H9 (cell line): ENCODE measurements at regions not wholly inside any gene's neighbourhood (a gene's known extent, or its start where the extent isn't known, plus 50 kb on each side); places are given as distances from the start of the nearest gene placed in this dataset.

Experiments used
- DNase-seq: peaks from one replicate; pipeline ENCODE4 v3.0.0-alpha.2; 2017
- H2AFZ ChIP-seq: one replicate; pipeline ENCODE4 v1.6.1; 2013; ENCODE audit warnings: mild to moderate bottlenecking, low read length, control low read depth, moderate library complexity
- H2AK5ac ChIP-seq: 2 replicates; pipeline ENCODE4 v1.6.1; 2013; ENCODE audit warnings: low read length, control low read depth, mixed read lengths; ENCODE audit not compliant: insufficient read length
- H2BK120ac ChIP-seq: one replicate; pipeline ENCODE4 v1.6.1; 2013; ENCODE audit warnings: low read depth, mild to moderate bottlenecking, low read length, control low read depth, inconsistent platforms; ENCODE audit not compliant: poor library complexity, severe bottlenecking
- H2BK12ac ChIP-seq: 2 replicates; pipeline ENCODE4 v1.6.1; 2013; ENCODE audit warnings: low read length, control low read depth, mixed read lengths, low read depth; ENCODE audit not compliant: insufficient read length
- H2BK15ac ChIP-seq: 2 replicates; pipeline ENCODE4 v1.6.1; 2013; ENCODE audit warnings: low read depth, low read length, control low read depth
- H2BK20ac ChIP-seq: one replicate; pipeline ENCODE4 v1.6.1; 2013; ENCODE audit warnings: low read depth, mild to moderate bottlenecking, low read length, control low read depth, inconsistent platforms; ENCODE audit not compliant: poor library complexity, severe bottlenecking
- H2BK5ac ChIP-seq: 2 replicates; pipeline ENCODE4 v1.6.1; 2013; ENCODE audit warnings: low read length, control low read depth, mixed read lengths; ENCODE audit not compliant: insufficient read length
- H3K14ac ChIP-seq: 2 replicates; pipeline ENCODE4 v1.6.1; 2013; ENCODE audit warnings: low read length, control low read depth; ENCODE audit not compliant: insufficient read depth
- H3K18ac ChIP-seq: 2 replicates; pipeline ENCODE4 v1.6.1; 2013; ENCODE audit warnings: low read depth, mild to moderate bottlenecking, mixed read lengths, low read length, control low read depth; ENCODE audit not compliant: insufficient read length
- H3K23ac ChIP-seq: 2 replicates; pipeline ENCODE4 v1.6.1; 2013; ENCODE audit warnings: low read length, control low read depth, mixed read lengths, low read depth; ENCODE audit not compliant: insufficient read length
- H3K23me2 ChIP-seq: 2 replicates; pipeline ENCODE4 v1.6.1; 2013; ENCODE audit warnings: low read depth, mild to moderate bottlenecking, mixed read lengths, low read length, control low read depth; ENCODE audit not compliant: insufficient read length, poor library complexity, severe bottlenecking
- H3K27ac ChIP-seq: 2 replicates; pipeline ENCODE4 v1.5.1; 2013; ENCODE audit warnings: low read length, control low read depth, mixed read lengths, low read depth; ENCODE audit not compliant: insufficient read length
- H3K27me3 ChIP-seq: 2 replicates; pipeline ENCODE4 v1.6.1; 2013; ENCODE audit warnings: low read length, control low read depth, inconsistent platforms; ENCODE audit not compliant: insufficient read depth
- H3K4ac ChIP-seq: 2 replicates; pipeline ENCODE4 v1.6.1; 2013; ENCODE audit warnings: low read depth, mild to moderate bottlenecking, control low read depth, inconsistent platforms, low read length, moderate library complexity
- H3K4me1 ChIP-seq: 2 replicates; pipeline ENCODE4 v1.6.1; 2013; ENCODE audit warnings: low read length, control low read depth, inconsistent platforms; ENCODE audit not compliant: insufficient read depth
- H3K4me2 ChIP-seq: 2 replicates; pipeline ENCODE4 v1.6.1; 2013; ENCODE audit warnings: low read length, control low read depth, mixed read lengths; ENCODE audit not compliant: insufficient read length, insufficient read depth
- H3K56ac ChIP-seq: 2 replicates; pipeline ENCODE4 v1.6.1; 2013; ENCODE audit warnings: low read depth, mild to moderate bottlenecking, mixed read lengths, low read length, control low read depth; ENCODE audit not compliant: insufficient read length
- H3K79me1 ChIP-seq: 2 replicates; pipeline ENCODE4 v1.6.1; 2013; ENCODE audit warnings: low read depth, mild to moderate bottlenecking, moderate library complexity, low read length, control low read depth, inconsistent platforms; ENCODE audit not compliant: insufficient read depth, poor library complexity, severe bottlenecking
- H3K79me2 ChIP-seq: 2 replicates; pipeline ENCODE4 v1.6.1; 2013; ENCODE audit warnings: low read length, control low read depth, inconsistent platforms; ENCODE audit not compliant: insufficient read depth
- H3K9ac ChIP-seq: 2 replicates; pipeline ENCODE4 v1.6.1; 2013; ENCODE audit warnings: low read length, control low read depth, mixed read lengths; ENCODE audit not compliant: insufficient read length; ENCODE audit errors: extremely low read depth
- H3K9me3 ChIP-seq: one replicate; pipeline ENCODE4 v1.6.1; 2013; ENCODE audit warnings: low read depth, low read length, inconsistent platforms; ENCODE audit not compliant: control insufficient read depth
- H3T11ph ChIP-seq: one replicate; pipeline ENCODE4 v1.6.1; 2013; ENCODE audit warnings: mild to moderate bottlenecking, low read length, control low read depth, inconsistent platforms
- H4K20me1 ChIP-seq: one replicate; pipeline ENCODE4 v1.6.1; 2013; ENCODE audit not compliant: control insufficient read depth, insufficient read length, insufficient read depth
- H4K5ac ChIP-seq: 2 replicates; pipeline ENCODE4 v1.6.1; 2013; ENCODE audit warnings: low read depth, mild to moderate bottlenecking, mixed read lengths, low read length, control low read depth; ENCODE audit not compliant: insufficient read length
- H4K8ac ChIP-seq: replicated peaks from 2 replicates; pipeline ENCODE4 v1.6.1; 2013; ENCODE audit warnings: low read length, control low read depth, mixed read lengths, low read depth; ENCODE audit not compliant: insufficient read length
- H4K91ac ChIP-seq: 2 replicates; pipeline ENCODE4 v1.6.1; 2013; ENCODE audit warnings: low read depth, mild to moderate bottlenecking, moderate library complexity, mixed read lengths, low read length, control low read depth; ENCODE audit not compliant: insufficient read length
- H3K27ac Mint-ChIP-seq, 3 experiments: 2 replicates in 2 of 3; 3 replicates in 1 of 3; pipeline ENCODE4 v1.8.0; 2020 to 2021; ENCODE audit warnings: mixed read lengths in 3 of 3, mild to moderate bottlenecking in 1 of 3, moderate library complexity in 1 of 3
- H3K27me3 Mint-ChIP-seq: 2 replicates; pipeline ENCODE4 v1.8.0; 2021; ENCODE audit warnings: low read depth, mild to moderate bottlenecking, moderate library complexity, mixed read lengths
- H3K36me3 Mint-ChIP-seq, 3 experiments: 2 replicates in 2 of 3; 3 replicates in 1 of 3; pipeline ENCODE4 v1.8.0; 2020 to 2021; ENCODE audit warnings: low read depth in 3 of 3, mixed read lengths in 3 of 3; ENCODE audit not compliant: insufficient read depth in 1 of 3
- H3K4me1 Mint-ChIP-seq, 2 experiments: 2 replicates each; pipeline ENCODE4 v1.8.0; 2020; ENCODE audit warnings: mixed read lengths in 2 of 2
- H3K4me3 Mint-ChIP-seq, 2 experiments: 2 replicates in 1 of 2; 3 replicates in 1 of 2; pipeline ENCODE4 v1.8.0; 2020 to 2021; ENCODE audit warnings: mild to moderate bottlenecking in 2 of 2, mixed read lengths in 2 of 2, moderate library complexity in 1 of 2
- H3K9me3 Mint-ChIP-seq, 2 experiments: 2 replicates in 1 of 2; 3 replicates in 1 of 2; pipeline ENCODE4 v1.8.0; 2020; ENCODE audit warnings: mild to moderate bottlenecking in 2 of 2, mixed read lengths in 2 of 2, moderate library complexity in 1 of 2
- CTCF ChIP-seq: fragments of 200-600 bp; sonication (generic); conservative IDR thresholded peaks from 3 replicates; pipeline ENCODE4 v1.8.0; 2021; ENCODE audit warnings: antibody characterized with exemption, mild to moderate bottlenecking
- WGBS: extraction: QIAGEN DNeasy Blood & Tissue Kit; methylation state at CpG from one replicate; pipeline ENCODE4 v1.1.7; 2013; ENCODE audit warnings: missing lambda C conversion rate, low lambda C conversion rate, mixed read lengths; ENCODE audit not compliant: insufficient read length; ENCODE audit errors: extremely low coverage; 5-methylcytosine and 5-hydroxymethylcytosine counted together

DNA sequence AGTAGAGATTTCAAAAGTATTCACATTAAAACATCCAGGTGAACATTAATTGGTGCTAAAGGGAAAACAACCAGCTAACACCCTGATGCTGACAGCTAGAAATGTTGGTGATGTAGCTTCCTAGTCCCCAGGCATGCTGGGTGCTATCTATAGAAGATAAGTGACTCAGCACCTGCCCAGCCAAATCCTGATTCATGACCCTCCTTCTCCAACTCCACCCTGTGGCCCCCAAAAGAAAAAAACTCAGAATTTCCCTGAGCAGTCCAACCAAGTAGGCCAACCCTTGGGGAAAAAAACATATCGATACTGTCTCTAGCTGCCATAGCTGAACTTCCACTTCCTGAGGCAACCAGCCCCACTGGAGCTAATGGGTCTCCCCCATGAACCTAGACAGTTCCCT lies 197.6 kb upstream of the KLF3 start:
- no peak overlapping the region for H3T11ph ChIP-seq
- Mint-ChIP-seq H3K9me3 (peaks cover 8 to 11% of the 10 kb centered on the region in 2 experiments), H3K36me3 (peaks cover 5 to 14% (median 11%) of the 10 kb centered on the region in 3 experiments), H3K27me3 (no peaks in the 10 kb centered on the region; the same call in 1 of the 2 replicates), H3K27ac (no peak overlapping the region), H3K4me3 (no peak overlapping the region), H3K4me1 (peaks cover 0 to 4% of the 10 kb centered on the region in 2 experiments; a peak in 1 of 4 replicates)
- no peak overlapping the region for H4K91ac ChIP-seq
- H4K5ac ChIP-seq, result no peak overlapping the region
- no peaks in the 10 kb centered on the region for H3K9me3 ChIP-seq
- H3K23ac ChIP-seq, result no peak overlapping the region
- H3K79me1 ChIP-seq, result no peaks in the 10 kb centered on the region
- H3K4me1 ChIP-seq, result no peaks in the 10 kb centered on the region
- no peak overlapping the region for H3K14ac ChIP-seq
- no peak overlapping the region for H2BK20ac ChIP-seq
- no peak overlapping the region for H3K4ac ChIP-seq
- no peak overlapping the region for H3K4me2 ChIP-seq
- DNase-seq, result no peak
- H4K8ac ChIP-seq, result no peak overlapping the region
- no peak overlapping the region for H3K27ac ChIP-seq
- WGBS, result no CpG with 5 or more reads among the region's 1 CpG
- no peak overlapping the region for H2BK120ac ChIP-seq
- no peak overlapping the region for H3K18ac ChIP-seq
- no peaks in the 10 kb centered on the region for H4K20me1 ChIP-seq
- H2AK5ac ChIP-seq, result no peak overlapping the region
- H2BK15ac ChIP-seq, result no peak overlapping the region
- no peak overlapping the region for H2AFZ ChIP-seq
- H2BK5ac ChIP-seq, result no peak overlapping the region
- no peak overlapping the region for H2BK12ac ChIP-seq
- TF ChIP-seq CTCF, result no peak
- no peak overlapping the region for H3K56ac ChIP-seq
- no peaks in the 10 kb centered on the region for H3K23me2 ChIP-seq
- no peaks in the 10 kb centered on the region for H3K27me3 ChIP-seq
- H3K79me2 ChIP-seq, result no peaks in the 10 kb centered on the region
- H3K9ac ChIP-seq, result no peak overlapping the region
